GM23248 (cell line): ENCODE measurements at regions not wholly inside any gene's neighbourhood (a gene's known extent, or its start where the extent isn't known, plus 50 kb on each side); places are given as distances from the start of the nearest gene placed in this dataset.
"Not testable (repeated sequence)": the region's sequence is repeated elsewhere in the genome, so short reads cannot be mapped to it uniquely, and the experiment has no call there.

Experiments
- EZH2 ChIP-seq: fragments of 200-600 bp; sonication (generic); IDR thresholded peaks from 2 replicates; pipeline ENCODE4 v1.6.1; 2018; ENCODE audit warnings: antibody characterized with exemption, mild to moderate bottlenecking; ENCODE audit not compliant: insufficient read depth, poor library complexity, severe bottlenecking
- EZH2phosphoT487 ChIP-seq: fragments of 200-600 bp; sonication (generic); IDR thresholded peaks from 2 replicates; pipeline ENCODE4 v1.6.1; 2018; ENCODE audit warnings: antibody characterized with exemption, moderate library complexity, mild to moderate bottlenecking, low read depth; ENCODE audit not compliant: insufficient read depth

DNA sequence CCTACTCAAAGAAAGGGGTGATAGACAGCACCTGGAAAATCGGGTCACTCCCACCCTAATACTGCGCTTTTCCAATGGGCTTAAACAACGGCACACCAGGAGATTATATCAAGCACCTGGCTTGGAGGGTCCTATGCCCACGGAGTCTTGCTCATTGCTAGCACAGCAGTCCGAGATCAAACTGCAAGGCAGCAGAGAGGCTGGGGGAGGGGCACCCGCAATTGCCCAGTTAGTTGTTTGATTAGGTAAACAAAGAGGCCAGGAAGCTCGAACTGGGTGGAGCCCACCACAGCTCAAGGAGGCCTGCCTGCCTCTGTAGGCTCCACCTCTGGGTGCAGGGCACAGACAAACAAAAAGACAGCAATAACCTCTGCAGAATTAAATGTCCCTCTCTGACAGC, 224.5 kb upstream of the CCL2 start:
- TF ChIP-seq EZH2phosphoT487, EZH2: not testable (repeated sequence)
